ENCODE measurements at regions not wholly inside any gene's neighbourhood (a gene's known extent, or its start where the extent isn't known, plus 50 kb on each side); places are given as distances from the start of the nearest gene placed in this dataset.

- TF ChIP-seq CTCF (IDR thresholded peaks at IDR 0.05; ENCODE audit: insufficient read depth, low read length): no peak
- no peak for TF ChIP-seq POLR2AphosphoS5 (IDR thresholded peaks at IDR 0.05; ENCODE audit: low read depth)
These were observed 87.6 kb downstream of the MARCHF4 start for GRCh38 chr2:216284708-216285107.

Data from HL-60 (cell line).